HPDE6-E6E7 (cell line): ENCODE measurements at regions not wholly inside any gene's neighbourhood (a gene's known extent, or its start where the extent isn't known, plus 50 kb on each side); places are given as distances from the start of the nearest gene placed in this dataset.

ENCODE experiments used
- DNase-seq: peaks from one replicate; pipeline ENCODE4 v3.0.0; 2011; ENCODE audit warnings: missing footprints; ENCODE audit errors: extremely low spot score

GRCh38 chr18:76771192-76771799 lies 51.1 kb upstream of the ZNF236 start:
- DNase-seq, result no peak

GRCh38 chr18:76767954-76768353 lies 54.4 kb upstream of the ZNF236 start:
- no peak for DNase-seq

GRCh38 chr18:76766429-76766828 lies 55.9 kb upstream of the ZNF236 start:
- DNase-seq, result no peak

GRCh38 chr18:76765649-76766048 lies 56.7 kb upstream of the ZNF236 start:
- DNase-seq, result no peak

- no peak for DNase-seq
These were observed 58.0 kb upstream of the ZNF236 start for GRCh38 chr18:76764291-76764901.

GRCh38 chr18:76759056-76759455 lies 63.3 kb upstream of the ZNF236 start:
- DNase-seq, result no peak

GRCh38 chr18:76757925-76758324 lies 64.4 kb upstream of the ZNF236 start:
- no peak for DNase-seq

GRCh38 chr18:76757335-76757734 lies 65.0 kb upstream of the ZNF236 start:
- DNase-seq, result no peak

GRCh38 chr18:76756531-76757253 lies 65.7 kb upstream of the ZNF236 start:
- DNase-seq, result no peak

GRCh38 chr18:76754351-76754750 lies 68.0 kb upstream of the ZNF236 start:
- no peak for DNase-seq

GRCh38 chr18:76752400-76752799 lies 70.0 kb upstream of the ZNF236 start:
- DNase-seq, result no peak

- DNase-seq, result no peak
These were observed 71.2 kb upstream of the ZNF236 start for GRCh38 chr18:76750917-76751890.

GRCh38 chr18:76750269-76750668 lies 72.1 kb upstream of the ZNF236 start:
- DNase-seq, result no peak

GRCh38 chr18:76747676-76748075 lies 74.7 kb upstream of the ZNF236 start:
- no peak for DNase-seq

- no peak for DNase-seq
These were observed 81.0 kb upstream of the ZNF236 start for GRCh38 chr18:76741346-76741745.

GRCh38 chr18:76736309-76736708 lies 86.0 kb upstream of the ZNF236 start:
- no peak for DNase-seq

- DNase-seq, result no peak
These were observed 91.5 kb upstream of the ZNF236 start for GRCh38 chr18:76730901-76731300.

GRCh38 chr18:76727589-76727988 lies 94.8 kb upstream of the ZNF236 start:
- no peak for DNase-seq

GRCh38 chr18:76725445-76725844 lies 96.9 kb upstream of the ZNF236 start:
- DNase-seq, result no peak

- DNase-seq, result no peak
These were observed 99.9 kb upstream of the ZNF236 start for GRCh38 chr18:76722224-76723061.
